GM12878 (cell line): ENCODE measurements at regions not wholly inside any gene's neighbourhood (a gene's known extent, or its start where the extent isn't known, plus 50 kb on each side); places are given as distances from the start of the nearest gene placed in this dataset.

Source experiments
- CUX1 ChIP-seq: IDR thresholded peaks from 2 replicates; pipeline ENCODE4 v1.6.1; 2012; ENCODE audit warnings: improper control_type of control experiment, low read depth, low read length; ENCODE audit not compliant: insufficient replicate concordance

GRCh38 chr6:21539621-21540100 lies 53.9 kb upstream of the SOX4 start (continued):
- no peak for TF ChIP-seq CUX1
- TF ChIP-seq, all 136 proteins: peak for 0
